Neutrophil (primary cell): ENCODE measurements at regions not wholly inside any gene's neighbourhood (a gene's known extent, or its start where the extent isn't known, plus 50 kb on each side); places are given as distances from the start of the nearest gene placed in this dataset.

Experiments
- H3K27ac ChIP-seq: fragments of 200-600 bp; sonication (generic); 2 replicates; pipeline ENCODE4 v1.5.1; 2016; ENCODE audit warnings: mild to moderate bottlenecking, moderate library complexity
- H3K27me3 ChIP-seq: fragments of 200-600 bp; sonication (generic); 2 replicates; pipeline ENCODE4 v1.6.0; 2016; ENCODE audit warnings: mild to moderate bottlenecking
- H3K36me3 ChIP-seq: fragments of 200-600 bp; sonication (generic); 2 replicates; pipeline ENCODE4 v1.5.1; 2017
- H3K4me1 ChIP-seq, 2 experiments: fragments of 200-600 bp in 1 of 2; sonication (generic) in 1 of 2; 1 replicate in 1 of 2; 2 replicates in 1 of 2; pipeline versions ENCODE4 v1.5.1 to v1.6.1; 2013 to 2016; ENCODE audit warnings: low read depth in 1 of 2, low read length in 1 of 2, mild to moderate bottlenecking in 1 of 2, moderate library complexity in 1 of 2; ENCODE audit not compliant: control insufficient read depth in 1 of 2, insufficient read depth in 1 of 2
- H3K4me3 ChIP-seq, 2 experiments: fragments of 200-600 bp in 1 of 2; sonication (generic) in 1 of 2; 1 replicate in 1 of 2; 2 replicates in 1 of 2; pipeline ENCODE4 v1.5.1; 2013 to 2016; ENCODE audit warnings: low read depth in 1 of 2, low read length in 1 of 2, mild to moderate bottlenecking in 1 of 2, moderate library complexity in 1 of 2
- H3K9me3 ChIP-seq: fragments of 200-600 bp; sonication (generic); 2 replicates; pipeline ENCODE4 v1.5.1; 2016
- TF ChIP-seq, protein P1 (sequence below): fragments of 200-600 bp; sonication (generic); IDR thresholded peaks from 2 replicates; pipeline ENCODE4 v1.5.1; 2016; ENCODE audit warnings: antibody characterized with exemption

DNA sequence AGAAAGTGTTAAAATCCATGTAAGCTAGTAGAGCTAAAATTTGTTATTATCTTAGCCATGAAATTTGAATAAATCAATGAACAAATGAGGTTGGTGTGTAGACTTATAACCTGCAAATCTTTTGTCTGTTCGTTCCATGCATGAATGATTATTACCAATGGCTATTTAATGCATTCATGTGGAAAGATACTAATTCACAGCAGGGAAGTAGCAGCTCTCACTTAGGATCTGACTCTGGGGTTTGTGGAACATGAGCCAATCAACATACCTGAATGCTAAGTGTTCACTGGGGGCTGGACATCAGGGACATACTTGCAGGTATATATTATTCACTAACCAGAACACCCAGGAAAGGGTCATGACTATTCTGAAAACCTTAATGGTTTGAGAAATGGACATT lies 444.1 kb downstream of the STIM2 start:
- Histone ChIP-seq H3K27me3 (no peaks in the 10 kb centered on the region), H3K4me1 (no peaks in the 10 kb centered on the region), H3K4me3 (no peak overlapping the region), H3K36me3 (no peaks in the 10 kb centered on the region), H3K27ac (no peak overlapping the region), H3K9me3 (no peaks in the 10 kb centered on the region)
- TF ChIP-seq, protein P1, sequence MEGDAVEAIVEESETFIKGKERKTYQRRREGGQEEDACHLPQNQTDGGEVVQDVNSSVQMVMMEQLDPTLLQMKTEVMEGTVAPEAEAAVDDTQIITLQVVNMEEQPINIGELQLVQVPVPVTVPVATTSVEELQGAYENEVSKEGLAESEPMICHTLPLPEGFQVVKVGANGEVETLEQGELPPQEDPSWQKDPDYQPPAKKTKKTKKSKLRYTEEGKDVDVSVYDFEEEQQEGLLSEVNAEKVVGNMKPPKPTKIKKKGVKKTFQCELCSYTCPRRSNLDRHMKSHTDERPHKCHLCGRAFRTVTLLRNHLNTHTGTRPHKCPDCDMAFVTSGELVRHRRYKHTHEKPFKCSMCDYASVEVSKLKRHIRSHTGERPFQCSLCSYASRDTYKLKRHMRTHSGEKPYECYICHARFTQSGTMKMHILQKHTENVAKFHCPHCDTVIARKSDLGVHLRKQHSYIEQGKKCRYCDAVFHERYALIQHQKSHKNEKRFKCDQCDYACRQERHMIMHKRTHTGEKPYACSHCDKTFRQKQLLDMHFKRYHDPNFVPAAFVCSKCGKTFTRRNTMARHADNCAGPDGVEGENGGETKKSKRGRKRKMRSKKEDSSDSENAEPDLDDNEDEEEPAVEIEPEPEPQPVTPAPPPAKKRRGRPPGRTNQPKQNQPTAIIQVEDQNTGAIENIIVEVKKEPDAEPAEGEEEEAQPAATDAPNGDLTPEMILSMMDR: no peak

DNA sequence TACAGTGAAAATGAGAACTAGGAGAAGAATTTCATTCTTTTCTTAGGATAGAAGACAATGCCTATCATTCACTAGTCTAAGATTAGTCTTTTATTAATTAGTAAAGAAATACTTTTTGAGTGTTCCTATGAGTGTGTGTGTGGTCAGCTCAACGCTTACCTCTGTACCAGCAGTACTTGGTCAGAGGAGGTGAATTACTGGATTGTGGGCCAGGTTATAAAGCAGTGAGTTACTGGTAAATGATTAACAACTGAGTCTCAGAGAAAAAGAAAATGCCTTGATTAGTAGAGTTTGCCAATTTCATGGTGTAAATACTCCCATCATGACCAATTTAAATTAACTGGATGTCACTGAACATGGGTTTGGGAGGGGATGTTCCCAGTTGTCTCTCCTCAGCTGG lies 444.6 kb downstream of the STIM2 start:
- Histone ChIP-seq H3K9me3 (no peaks in the 10 kb centered on the region), H3K27me3 (no peaks in the 10 kb centered on the region), H3K36me3 (no peaks in the 10 kb centered on the region), H3K27ac (no peak overlapping the region), H3K4me3 (no peak overlapping the region), H3K4me1 (no peaks in the 10 kb centered on the region)
- TF ChIP-seq, protein P1: no peak

DNA sequence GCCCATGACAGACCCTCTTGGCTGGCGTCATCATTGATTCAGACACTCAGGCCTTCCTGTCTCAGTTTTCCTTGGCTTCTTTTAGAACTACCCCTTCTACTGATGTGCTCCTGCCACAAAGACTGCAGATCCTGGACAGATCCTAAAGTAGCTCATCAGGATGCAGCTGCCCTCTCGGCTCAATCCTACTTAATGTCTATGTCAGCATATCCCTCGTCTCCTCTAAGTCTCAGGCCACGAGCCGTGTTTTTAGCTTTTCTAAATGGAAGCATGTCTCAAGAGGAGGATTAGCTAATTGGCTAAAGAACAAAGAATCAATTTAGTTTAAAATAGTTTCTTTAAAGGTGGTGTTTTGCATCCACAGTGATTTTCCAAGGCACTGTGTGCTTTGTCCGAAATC lies 447.7 kb downstream of the STIM2 start:
- H3K9me3 ChIP-seq: no peaks in the 10 kb centered on the region

DNA sequence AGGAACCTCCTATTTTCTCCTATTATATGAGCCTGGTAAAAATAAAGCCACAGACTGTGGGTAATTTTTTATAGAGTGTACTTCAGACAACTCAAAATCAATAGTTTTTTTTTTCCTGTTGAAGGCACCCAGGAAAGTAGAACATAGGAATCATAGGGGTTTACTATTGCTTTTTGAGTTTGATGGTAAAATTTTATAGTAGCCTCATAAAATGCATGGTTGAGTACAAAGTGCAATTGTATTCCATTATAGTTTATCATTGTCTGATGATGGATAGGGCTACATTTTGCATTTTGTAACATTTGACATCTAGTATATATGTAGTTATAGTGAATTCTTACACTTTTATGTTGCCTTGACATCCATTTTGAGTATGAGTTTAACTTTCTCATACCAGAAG lies 455.0 kb downstream of the STIM2 start:
- Histone ChIP-seq H3K9me3 (no peaks in the 10 kb centered on the region), H3K36me3 (no peaks in the 10 kb centered on the region), H3K4me1 (no peaks in the 10 kb centered on the region), H3K4me3 (no peak overlapping the region), H3K27ac (no peak overlapping the region), H3K27me3 (no peaks in the 10 kb centered on the region)
- TF ChIP-seq, protein P1: no peak

More for the DNA sequence above, 447.7 kb downstream of the STIM2 start:
- no peak overlapping the region for H3K27ac ChIP-seq
- TF ChIP-seq, protein P1: no peak
- H3K4me1 ChIP-seq: no peaks in the 10 kb centered on the region
- no peak overlapping the region for H3K4me3 ChIP-seq
- H3K27me3 ChIP-seq: no peaks in the 10 kb centered on the region
- H3K36me3 ChIP-seq: no peaks in the 10 kb centered on the region

DNA sequence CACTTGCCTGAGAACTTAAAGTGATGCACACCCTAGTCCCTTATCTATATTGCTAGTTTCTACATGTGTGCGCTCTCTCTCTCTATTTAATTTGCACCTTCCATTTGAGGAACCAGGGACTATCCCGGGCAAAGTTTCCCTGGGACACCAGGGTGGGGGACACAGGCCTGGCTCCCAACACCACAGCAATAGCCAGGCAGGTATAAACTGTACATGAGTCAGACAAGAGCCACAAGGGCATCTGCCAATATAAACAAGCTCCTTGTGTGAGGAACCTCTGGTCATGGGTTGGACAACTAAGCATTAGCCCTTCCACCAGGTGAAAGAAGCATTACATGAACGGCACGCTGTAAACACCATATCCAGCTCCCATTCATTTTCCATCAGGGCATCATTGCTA lies 455.5 kb downstream of the STIM2 start:
- no peak overlapping the region for H3K27ac ChIP-seq
- H3K27me3 ChIP-seq: no peaks in the 10 kb centered on the region
- H3K9me3 ChIP-seq: no peaks in the 10 kb centered on the region
- no peaks in the 10 kb centered on the region for H3K4me1 ChIP-seq
- H3K36me3 ChIP-seq: no peaks in the 10 kb centered on the region
- H3K4me3 ChIP-seq: no peak overlapping the region
- TF ChIP-seq, protein P1: no peak

DNA sequence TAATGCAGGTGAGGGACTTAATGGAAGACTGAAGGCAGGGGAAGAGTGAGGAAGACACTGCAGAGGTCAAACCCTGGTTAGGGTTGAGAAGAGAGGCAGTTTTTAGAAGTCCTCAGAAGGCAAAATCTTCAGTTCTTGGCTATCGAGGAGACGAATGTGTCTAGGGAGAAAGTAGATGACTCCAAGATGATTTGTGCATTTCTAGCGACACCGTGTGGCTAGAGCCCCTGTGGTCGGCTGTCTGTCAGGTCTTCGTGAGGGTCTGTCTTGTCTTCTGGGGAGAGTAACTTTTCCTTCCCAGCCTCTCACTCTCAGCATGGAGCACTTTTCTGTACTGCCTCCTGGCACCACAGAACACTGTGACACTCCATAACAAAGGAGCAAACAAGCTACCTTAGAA lies 458.1 kb downstream of the STIM2 start:
- TF ChIP-seq, protein P1: no peak
- H3K4me3 ChIP-seq: no peak overlapping the region

More for the DNA sequence above, 458.1 kb downstream of the STIM2 start:
- H3K4me1 ChIP-seq: peaks cover 0 to 4% of the 10 kb centered on the region in 2 experiments
- H3K27me3 ChIP-seq: no peaks in the 10 kb centered on the region
- H3K36me3 ChIP-seq: no peaks in the 10 kb centered on the region
- no peaks in the 10 kb centered on the region for H3K9me3 ChIP-seq
- H3K27ac ChIP-seq: no peak overlapping the region
